ENCODE measurements at regions not wholly inside any gene's neighbourhood (a gene's known extent, or its start where the extent isn't known, plus 50 kb on each side); places are given as distances from the start of the nearest gene placed in this dataset.

GRCh38 chr5:109256486-109256885 is 153.3 kb downstream of the PJA2 start:
- in situ Hi-C loops (cut with HindIII; ENCODE audit: low pct_unique_long_range_greater_than_20kb, low sequenced_read_pairs): no loop called here
- POLR2A ChIA-PET: no interaction called here

GRCh38 chr5:109254511-109254910 is 155.3 kb downstream of the PJA2 start:
- DNase-seq (ENCODE audit: low read depth, low spot score) (no peak), ATAC-seq (no peak)
- Histone ChIP-seq H3K27ac (ENCODE audit: low read length) (no peak overlapping the region), H3K27me3 (ENCODE audit: control insufficient read depth, insufficient read depth, low read length) (peaks cover 2% of the 10 kb centered on the region; the same call in 1 of the 2 replicates), H3K4me1 (ENCODE audit: control insufficient read depth, insufficient read depth, low read length) (no peaks in the 10 kb centered on the region), H3K4me3 (ENCODE audit: low read depth in 2 of 2, low read length in 2 of 2) (no peak overlapping the region), H3K9me3 (ENCODE audit: control insufficient read depth, insufficient read depth, low read depth, low read length) (no peaks in the 10 kb centered on the region), H3K36me3 (ENCODE audit: control insufficient read depth, insufficient read depth, low read length) (no peaks in the 10 kb centered on the region; the same call in 1 of the 2 replicates)
- ChIA-PET CTCF (no interaction called here), POLR2A (no interaction called here)
- no TSS peak for BruUV-seq (replicated peaks)
- TF ChIP-seq REST (IDR thresholded peaks at IDR 0.05; ENCODE audit: insufficient read depth in 1 of 2, low read depth in 2 of 2, low read length in 1 of 2) (no peak), TCF7L2 (IDR thresholded peaks at IDR 0.05; ENCODE audit: low read depth, low read length) (no peak), SIN3A (IDR thresholded peaks at IDR 0.05; ENCODE audit: borderline replicate concordance, insufficient read depth, low read depth, low read length) (no peak), CTCF (IDR thresholded peaks at IDR 0.05) (no peak), POLR2AphosphoS5 (IDR thresholded peaks at IDR 0.05; ENCODE audit: low read depth, low read length) (no peak)
- intact Hi-C loops (cut with micrococcal nuclease; ENCODE audit: unreplicated experiment) (no loop called here), in situ Hi-C loops (cut with HindIII; ENCODE audit: low pct_unique_long_range_greater_than_20kb, low sequenced_read_pairs) (no loop called here)

More at GRCh38 chr5:109256486-109256885, 153.3 kb downstream of the PJA2 start:
- intact Hi-C loops (cut with micrococcal nuclease; ENCODE audit: unreplicated experiment): no loop called here
- H3K27me3 ChIP-seq (ENCODE audit: control insufficient read depth, insufficient read depth, low read length): peaks cover 2% of the 10 kb centered on the region; the same call in 1 of the 2 replicates
- no peak overlapping the region for H3K27ac ChIP-seq (ENCODE audit: low read length)
- TF ChIP-seq TCF7L2 (IDR thresholded peaks at IDR 0.05; ENCODE audit: low read depth, low read length) (no peak), REST (IDR thresholded peaks at IDR 0.05; ENCODE audit: insufficient read depth in 1 of 2, low read depth in 2 of 2, low read length in 1 of 2) (no peak), POLR2AphosphoS5 (IDR thresholded peaks at IDR 0.05; ENCODE audit: low read depth, low read length) (no peak), CTCF (IDR thresholded peaks at IDR 0.05) (no peak), SIN3A (IDR thresholded peaks at IDR 0.05; ENCODE audit: borderline replicate concordance, insufficient read depth, low read depth, low read length) (no peak)
- no peaks in the 10 kb centered on the region for H3K4me1 ChIP-seq (ENCODE audit: control insufficient read depth, insufficient read depth, low read length)
- no peak overlapping the region for H3K4me3 ChIP-seq (ENCODE audit: low read depth in 2 of 2, low read length in 2 of 2)
- BruUV-seq (replicated peaks): no TSS peak
- no peaks in the 10 kb centered on the region; the same call in 1 of the 2 replicates for H3K36me3 ChIP-seq (ENCODE audit: control insufficient read depth, insufficient read depth, low read length)
- ATAC-seq (no peak), DNase-seq (ENCODE audit: low read depth, low spot score) (no peak)
- CTCF ChIA-PET: no interaction called here
- no peaks in the 10 kb centered on the region for H3K9me3 ChIP-seq (ENCODE audit: control insufficient read depth, insufficient read depth, low read depth, low read length)

All from Panc1 (cell line).